ENCODE measurements at regions not wholly inside any gene's neighbourhood (a gene's known extent, or its start where the extent isn't known, plus 50 kb on each side); places are given as distances from the start of the nearest gene placed in this dataset.

DNA sequence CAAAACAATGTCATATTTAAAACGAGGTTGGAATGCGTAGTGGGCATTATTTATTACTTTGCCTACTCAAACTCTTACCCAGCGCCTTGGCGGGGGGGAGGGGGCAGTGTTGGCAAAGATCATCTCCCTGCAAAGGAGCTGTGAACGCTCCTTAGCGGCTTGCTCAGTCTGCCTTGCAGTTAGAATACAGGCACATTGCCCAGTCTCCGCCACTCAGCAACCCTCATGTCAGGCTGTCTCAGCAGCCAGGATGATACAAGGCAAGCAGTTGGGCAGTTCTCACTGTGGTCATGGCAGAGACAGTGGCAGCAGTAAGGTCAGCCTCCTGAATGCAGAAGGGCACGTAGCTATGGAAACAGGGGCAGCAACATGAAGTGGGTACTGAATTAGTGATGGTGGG is 170.4 kb upstream of the KCNK2 start:
- TF ChIP-seq CTCF (IDR thresholded peaks at IDR 0.05): no peak
- no peak for TF ChIP-seq POLR2A (IDR thresholded peaks at IDR 0.05)

Measured in heart left ventricle (tissue), 13 donors.